ENCODE measurements at regions not wholly inside any gene's neighbourhood (a gene's known extent, or its start where the extent isn't known, plus 50 kb on each side); places are given as distances from the start of the nearest gene placed in this dataset.

- no peaks in the 10 kb centered on the region for H3K4me1 Mint-ChIP-seq (ENCODE audit: low read depth)
Observed at GRCh38 chr2:156099382-156099781, 233.1 kb downstream of the NR4A2 start.

DNA sequence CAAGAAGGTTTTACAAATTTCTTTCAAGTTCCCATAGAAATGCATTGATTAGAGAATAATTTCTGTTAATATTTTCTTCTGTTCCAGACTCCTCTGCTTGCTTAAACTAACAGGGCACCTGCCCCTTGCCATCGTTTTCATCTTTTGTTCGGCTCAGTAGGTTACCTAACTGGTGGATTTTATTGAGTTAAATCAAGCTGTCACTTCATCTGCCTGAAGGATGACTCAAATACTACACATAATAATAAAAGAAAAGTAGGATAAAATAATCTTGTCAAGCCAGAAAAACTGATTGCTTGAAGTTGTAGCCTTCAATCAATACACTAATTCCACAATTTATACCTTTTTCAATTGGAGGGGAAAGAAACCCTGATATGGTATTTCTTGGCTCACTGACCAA, 234.0 kb downstream of the NR4A2 start:
- no peak for DNase-seq
- no peak for ATAC-seq
- Mint-ChIP-seq H3K9me3 (no peaks in the 10 kb centered on the region), H3K27me3 (ENCODE audit: low read depth) (no peaks in the 10 kb centered on the region), H3K36me3 (ENCODE audit: insufficient read depth) (no peaks in the 10 kb centered on the region), H3K4me1 (ENCODE audit: low read depth) (no peaks in the 10 kb centered on the region), H3K4me3 (no peak overlapping the region)

More at GRCh38 chr2:156099382-156099781, 233.1 kb downstream of the NR4A2 start:
- H3K27me3 Mint-ChIP-seq (ENCODE audit: low read depth): no peaks in the 10 kb centered on the region
- H3K9me3 Mint-ChIP-seq: no peaks in the 10 kb centered on the region
- ATAC-seq (no peak), DNase-seq (no peak)
- no peaks in the 10 kb centered on the region for H3K36me3 Mint-ChIP-seq (ENCODE audit: insufficient read depth)
- no peak overlapping the region for H3K4me3 Mint-ChIP-seq

DNA sequence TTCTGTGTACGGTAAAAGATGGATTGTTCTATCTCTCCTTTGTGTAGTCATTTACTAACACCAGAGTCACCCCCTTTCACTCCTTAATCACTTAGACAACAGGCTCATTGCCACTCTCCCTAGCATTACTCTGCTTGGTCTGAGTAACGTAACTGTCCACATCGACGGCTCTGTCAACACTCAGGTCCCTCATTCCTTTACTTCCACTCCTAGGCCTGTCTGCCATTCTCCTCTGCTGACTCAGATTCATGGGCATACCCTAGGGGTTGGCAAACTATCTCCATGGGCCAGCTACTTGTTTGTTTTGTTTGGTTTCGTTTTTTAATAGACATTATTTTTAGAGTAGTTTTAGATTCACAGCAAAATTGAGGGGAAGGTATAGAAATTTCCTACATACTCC, 243.9 kb downstream of the NR4A2 start:
- Mint-ChIP-seq H3K9me3 (no peaks in the 10 kb centered on the region), H3K4me3 (no peak overlapping the region), H3K4me1 (ENCODE audit: low read depth) (no peaks in the 10 kb centered on the region), H3K27me3 (ENCODE audit: low read depth) (no peaks in the 10 kb centered on the region), H3K36me3 (ENCODE audit: insufficient read depth) (no peaks in the 10 kb centered on the region)
- DNase-seq (no peak), ATAC-seq (no peak)

- ATAC-seq: no peak
- Mint-ChIP-seq H3K27me3 (ENCODE audit: low read depth) (peaks cover 4% of the 10 kb centered on the region), H3K4me3 (no peak overlapping the region)
Observed at GRCh38 chr2:156087875-156088274, 244.6 kb downstream of the NR4A2 start.

DNA sequence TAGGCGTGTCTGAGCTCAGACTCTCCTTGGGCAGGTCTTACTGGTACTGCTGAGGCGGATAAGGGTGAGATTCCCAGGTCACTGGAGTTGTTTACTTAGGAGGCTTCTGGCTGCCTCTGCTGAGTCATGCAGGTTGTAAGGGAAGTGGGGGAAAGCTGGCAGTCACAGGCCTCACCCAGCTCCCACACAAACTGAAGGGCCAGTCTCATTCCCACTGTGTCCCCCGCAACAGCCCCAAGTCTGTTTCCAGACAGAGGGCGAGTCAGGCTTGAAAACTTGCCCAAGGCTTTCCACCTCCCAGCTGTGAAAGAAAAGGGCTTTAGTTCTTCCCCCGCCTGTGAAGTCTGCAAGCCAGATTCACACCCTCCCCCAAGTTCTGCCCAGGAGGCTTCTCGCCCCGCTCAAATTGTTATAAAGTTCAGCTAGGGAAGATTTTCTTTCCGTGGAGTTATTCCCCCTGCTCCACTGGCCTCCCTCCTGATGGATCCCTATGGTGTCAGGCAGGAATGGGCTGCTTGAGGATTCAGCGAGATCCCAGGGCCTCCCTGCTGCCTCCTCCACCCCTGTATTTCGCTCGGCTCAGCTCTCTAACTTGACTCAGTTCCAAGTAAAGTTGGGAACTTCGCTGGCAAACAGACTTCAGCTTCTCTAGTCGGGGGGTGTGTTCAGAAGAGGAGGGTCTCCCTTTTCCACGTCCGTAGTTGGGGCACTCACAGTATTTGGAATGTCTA, 248.6 kb downstream of the NR4A2 start:
- DNase-seq (no peak), ATAC-seq (no peak)
- Mint-ChIP-seq H3K9me3 (peaks cover 20% of the 10 kb centered on the region), H3K36me3 (ENCODE audit: insufficient read depth) (no peaks in the 10 kb centered on the region), H3K27me3 (ENCODE audit: low read depth) (peaks cover 4% of the 10 kb centered on the region), H3K4me1 (ENCODE audit: low read depth) (no peaks in the 10 kb centered on the region), H3K4me3 (no peak overlapping the region)

More at GRCh38 chr2:156087875-156088274, 244.6 kb downstream of the NR4A2 start:
- Mint-ChIP-seq H3K4me1 (ENCODE audit: low read depth) (no peaks in the 10 kb centered on the region), H3K36me3 (ENCODE audit: insufficient read depth) (no peaks in the 10 kb centered on the region), H3K9me3 (no peaks in the 10 kb centered on the region)
- no peak for DNase-seq

DNA sequence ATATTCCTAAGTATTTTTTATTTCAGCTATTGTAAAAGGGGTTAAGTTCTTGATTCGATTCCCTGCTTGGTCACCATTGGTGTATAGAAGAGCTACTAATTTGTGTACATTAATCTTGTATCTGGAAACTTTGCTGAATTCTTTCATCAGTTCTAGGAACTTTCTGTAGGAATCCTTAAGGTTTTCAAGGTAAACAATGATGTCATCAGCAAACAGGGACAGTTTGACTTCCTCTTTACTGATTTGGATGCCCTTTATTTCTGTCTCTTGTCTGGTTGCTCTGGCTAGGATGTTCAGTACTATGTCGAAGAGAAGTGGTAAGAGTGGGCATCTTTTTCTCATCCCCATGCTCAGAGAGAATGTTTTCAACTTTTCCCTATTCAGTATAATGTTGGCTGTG, 252.7 kb downstream of the NR4A2 start:
- peaks cover 21% of the 10 kb centered on the region for H3K9me3 Mint-ChIP-seq
- H3K4me1 Mint-ChIP-seq (ENCODE audit: low read depth): no peaks in the 10 kb centered on the region
- no peaks in the 10 kb centered on the region for H3K36me3 Mint-ChIP-seq (ENCODE audit: insufficient read depth)
- no peak for DNase-seq
- no peak overlapping the region for H3K4me3 Mint-ChIP-seq
- peaks cover 4% of the 10 kb centered on the region for H3K27me3 Mint-ChIP-seq (ENCODE audit: low read depth)
- no peak for ATAC-seq

- Mint-ChIP-seq H3K36me3 (ENCODE audit: insufficient read depth) (no peaks in the 10 kb centered on the region), H3K27me3 (ENCODE audit: low read depth) (no peaks in the 10 kb centered on the region), H3K9me3 (peaks cover 21% of the 10 kb centered on the region), H3K4me1 (ENCODE audit: low read depth) (no peaks in the 10 kb centered on the region), H3K4me3 (no peak overlapping the region)
- DNase-seq (no peak), ATAC-seq (no peak)
Observed at GRCh38 chr2:156077041-156077742, 255.3 kb downstream of the NR4A2 start.

DNA sequence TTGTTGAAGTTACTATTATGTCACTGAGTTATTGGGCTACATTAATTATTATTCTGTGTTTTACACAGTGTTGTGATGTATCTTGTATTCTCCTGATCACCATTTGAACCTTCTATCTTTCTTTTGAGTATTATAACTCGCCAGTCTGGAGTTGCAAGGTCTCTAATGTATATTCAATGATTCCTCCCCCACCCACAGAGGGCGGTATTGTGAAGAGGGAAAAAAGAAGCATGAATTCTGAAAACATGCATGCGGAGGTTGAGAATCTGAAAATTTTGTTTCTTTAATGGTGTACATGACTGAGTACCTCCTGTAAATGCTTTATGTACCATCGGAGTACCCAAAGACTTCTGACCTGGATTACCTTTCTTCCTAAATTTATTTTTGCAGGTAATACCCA, 266.6 kb downstream of the NR4A2 start:
- Mint-ChIP-seq H3K9me3 (no peaks in the 10 kb centered on the region), H3K4me1 (ENCODE audit: low read depth) (no peaks in the 10 kb centered on the region), H3K36me3 (ENCODE audit: insufficient read depth) (no peaks in the 10 kb centered on the region), H3K4me3 (no peak overlapping the region), H3K27me3 (ENCODE audit: low read depth) (peaks cover 2% of the 10 kb centered on the region)
- DNase-seq (no peak), ATAC-seq (no peak)

- H3K4me1 Mint-ChIP-seq (ENCODE audit: low read depth): no peaks in the 10 kb centered on the region
- H3K9me3 Mint-ChIP-seq: no peaks in the 10 kb centered on the region
- DNase-seq (no peak), ATAC-seq (no peak)
- H3K27me3 Mint-ChIP-seq (ENCODE audit: low read depth): peaks cover 2% of the 10 kb centered on the region
- no peak overlapping the region for H3K4me3 Mint-ChIP-seq
- H3K36me3 Mint-ChIP-seq (ENCODE audit: insufficient read depth): no peaks in the 10 kb centered on the region
Observed at GRCh38 chr2:156064540-156064939, 268.0 kb downstream of the NR4A2 start.

DNA sequence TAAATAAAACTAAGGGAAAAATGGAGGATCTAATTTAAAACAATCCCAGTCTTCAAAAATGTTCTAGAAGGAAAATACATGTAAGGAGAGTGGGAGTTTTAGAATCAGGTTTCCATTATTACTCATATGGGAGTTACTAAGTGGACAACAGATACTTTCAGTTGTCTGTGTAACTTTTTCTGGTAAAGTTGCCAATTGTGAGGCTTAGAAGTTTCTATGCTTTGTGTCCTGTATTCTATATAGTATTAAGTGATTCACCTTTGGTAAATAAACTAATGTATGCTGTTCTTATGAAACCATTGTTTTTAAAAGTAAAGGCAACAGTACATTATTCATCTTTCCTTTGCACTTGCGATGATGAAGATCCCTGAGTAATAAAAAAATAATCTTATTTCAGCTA, 274.9 kb downstream of the NR4A2 start:
- Mint-ChIP-seq H3K36me3 (ENCODE audit: insufficient read depth) (no peaks in the 10 kb centered on the region), H3K4me3 (no peak overlapping the region), H3K9me3 (no peaks in the 10 kb centered on the region), H3K4me1 (ENCODE audit: low read depth) (no peaks in the 10 kb centered on the region), H3K27me3 (ENCODE audit: low read depth) (peaks cover 4% of the 10 kb centered on the region)
- no peak for ATAC-seq
- DNase-seq: no peak

GRCh38 chr2:156054983-156055382, 277.5 kb downstream of the NR4A2 start:
- H3K27me3 Mint-ChIP-seq (ENCODE audit: low read depth): peaks cover 2% of the 10 kb centered on the region
- no peak overlapping the region for H3K4me3 Mint-ChIP-seq
- no peaks in the 10 kb centered on the region for H3K4me1 Mint-ChIP-seq (ENCODE audit: low read depth)
- ATAC-seq: no peak
- no peaks in the 10 kb centered on the region for H3K9me3 Mint-ChIP-seq
- DNase-seq: no peak
- H3K36me3 Mint-ChIP-seq (ENCODE audit: insufficient read depth): no peaks in the 10 kb centered on the region

GRCh38 chr2:156046900-156047299, 285.6 kb downstream of the NR4A2 start:
- no peaks in the 10 kb centered on the region for H3K36me3 Mint-ChIP-seq (ENCODE audit: insufficient read depth)
- H3K27me3 Mint-ChIP-seq (ENCODE audit: low read depth): peaks cover 1% of the 10 kb centered on the region
- ATAC-seq: no peak
- no peak overlapping the region for H3K4me3 Mint-ChIP-seq
- DNase-seq: no peak
- no peaks in the 10 kb centered on the region for H3K4me1 Mint-ChIP-seq (ENCODE audit: low read depth)
- peaks cover 5% of the 10 kb centered on the region for H3K9me3 Mint-ChIP-seq

GRCh38 chr2:156042895-156043294, 289.6 kb downstream of the NR4A2 start:
- no peaks in the 10 kb centered on the region for H3K9me3 Mint-ChIP-seq
- no peak overlapping the region for H3K4me3 Mint-ChIP-seq
- no peaks in the 10 kb centered on the region for H3K27me3 Mint-ChIP-seq (ENCODE audit: low read depth)
- H3K4me1 Mint-ChIP-seq (ENCODE audit: low read depth): no peaks in the 10 kb centered on the region
- ATAC-seq (no peak), DNase-seq (no peak)
- H3K36me3 Mint-ChIP-seq (ENCODE audit: insufficient read depth): no peaks in the 10 kb centered on the region

- no peak for ATAC-seq
- Mint-ChIP-seq H3K4me3 (no peak overlapping the region), H3K4me1 (ENCODE audit: low read depth) (no peaks in the 10 kb centered on the region), H3K36me3 (ENCODE audit: insufficient read depth) (no peaks in the 10 kb centered on the region), H3K9me3 (no peaks in the 10 kb centered on the region), H3K27me3 (ENCODE audit: low read depth) (no peaks in the 10 kb centered on the region)
- DNase-seq: no peak
Observed at GRCh38 chr2:156038021-156038420, 294.5 kb downstream of the NR4A2 start.

DNA sequence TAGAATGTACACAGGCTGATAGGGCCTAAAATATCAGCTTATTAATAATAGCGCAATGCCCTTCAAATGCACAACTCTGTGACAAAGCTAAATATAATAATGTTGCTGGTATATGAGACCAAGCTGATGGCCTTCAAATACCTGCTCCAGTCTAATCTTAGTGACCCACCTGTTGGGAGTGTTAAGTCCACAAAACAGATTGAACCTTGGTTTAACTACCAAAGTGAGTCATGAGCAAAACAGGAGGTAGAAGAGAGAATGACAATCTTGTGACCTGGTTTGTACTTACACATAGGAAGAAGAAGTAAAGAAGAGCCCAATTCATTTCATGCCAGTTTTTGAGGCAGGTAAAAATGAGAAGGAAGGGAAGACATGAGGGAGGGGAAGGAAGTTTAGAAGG, 295.0 kb downstream of the NR4A2 start:
- H3K4me3 Mint-ChIP-seq: no peak overlapping the region

More for the DNA sequence above, 295.0 kb downstream of the NR4A2 start:
- no peaks in the 10 kb centered on the region for H3K4me1 Mint-ChIP-seq (ENCODE audit: low read depth)
- DNase-seq: no peak
- no peak for ATAC-seq
- H3K27me3 Mint-ChIP-seq (ENCODE audit: low read depth): no peaks in the 10 kb centered on the region
- no peaks in the 10 kb centered on the region for H3K36me3 Mint-ChIP-seq (ENCODE audit: insufficient read depth)
- no peaks in the 10 kb centered on the region for H3K9me3 Mint-ChIP-seq

Measured in activated T-cell treated with anti-CD3 and anti-CD28 coated beads, Interleukin-2, amount 50 U/mL, for 4 hours (primary cell).